Hypothalamus (tissue), 51 donors: ENCODE measurements at regions not wholly inside any gene's neighbourhood (a gene's known extent, or its start where the extent isn't known, plus 50 kb on each side); places are given as distances from the start of the nearest gene placed in this dataset.
A peak's percentile ranks its signal among the peaks of the same experiment; 100 is the strongest.

Source experiments
- DNase-seq, 51 donors: peaks; one replicate each; lab custom pipeline; 2025; lab: John Stamatoyannopoulos, UW

DNA sequence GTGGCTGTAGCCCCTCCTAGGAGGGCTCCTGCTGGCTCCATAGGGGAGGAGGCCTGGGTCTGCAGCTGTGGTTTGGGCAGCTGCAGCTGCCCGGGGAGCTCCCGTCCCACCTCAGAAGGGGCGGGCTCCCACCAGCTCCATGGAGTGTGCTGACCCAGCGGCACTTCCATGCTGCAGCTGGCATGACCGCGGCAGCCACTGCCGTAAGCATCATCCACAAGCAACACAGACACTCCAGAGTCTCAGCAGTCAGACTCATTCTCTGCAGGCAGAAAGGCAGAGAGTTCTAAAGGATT lies 660.1 kb upstream of the RAB6C start:
- DNase-seq = no peak

DNA sequence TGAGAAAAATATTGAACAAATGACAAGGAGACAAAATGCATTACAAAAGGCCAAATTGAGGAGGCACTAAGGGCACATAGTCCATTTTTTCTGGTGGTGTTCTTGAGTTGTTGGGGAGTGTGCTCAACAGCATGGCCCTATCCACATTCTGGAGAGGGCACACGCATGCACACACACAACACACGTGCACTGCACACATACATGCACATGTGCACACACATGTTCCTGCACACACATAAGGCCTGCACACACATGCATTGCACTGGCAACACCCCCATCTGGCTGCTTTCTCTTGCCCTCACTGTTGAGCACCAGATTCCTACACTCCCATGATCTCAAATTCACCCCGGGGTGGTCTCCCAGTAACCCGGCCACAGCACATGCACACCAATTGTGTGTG lies 659.2 kb upstream of the RAB6C start:
- DNase-seq = no peak

DNA sequence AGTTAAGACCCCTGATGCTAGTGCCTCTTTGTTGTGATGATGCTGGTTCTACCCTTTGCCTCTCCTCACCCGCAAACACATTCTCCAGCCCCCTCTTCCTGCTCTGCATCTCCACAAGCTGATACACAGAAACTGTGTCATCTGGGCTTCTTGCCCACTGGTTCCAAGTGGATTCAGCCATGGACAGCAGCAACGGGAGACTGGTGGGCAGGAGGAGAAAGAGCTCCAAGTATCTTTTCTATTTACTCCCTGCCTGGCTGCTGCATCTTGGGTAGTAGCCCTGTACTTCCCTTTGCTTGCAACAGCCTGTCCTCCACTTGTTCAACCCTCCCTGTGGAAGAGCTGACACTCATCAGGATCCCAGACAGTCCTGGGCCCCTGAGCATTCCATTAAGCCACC lies 655.1 kb upstream of the RAB6C start:
- DNase-seq = no peak

DNA sequence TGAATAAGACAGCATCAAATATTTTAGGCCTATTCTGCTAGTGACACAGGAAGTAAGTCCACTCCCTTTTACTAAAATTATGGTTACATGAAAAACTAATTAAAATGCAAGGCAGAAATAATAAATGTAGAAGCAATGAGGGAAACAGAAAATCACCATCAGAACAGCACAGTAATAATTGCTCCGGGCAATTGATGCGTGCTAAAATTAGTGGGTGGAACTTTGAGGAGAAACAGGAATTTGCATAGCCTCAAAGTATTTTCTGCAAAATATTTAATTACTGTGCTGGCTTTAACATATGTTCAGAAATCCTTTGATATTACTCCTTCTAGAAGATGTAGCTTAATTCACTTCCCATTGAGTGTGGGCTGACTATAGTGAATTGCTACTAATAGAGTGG lies 654.3 kb upstream of the RAB6C start:
- DNase-seq = no peak

DNA sequence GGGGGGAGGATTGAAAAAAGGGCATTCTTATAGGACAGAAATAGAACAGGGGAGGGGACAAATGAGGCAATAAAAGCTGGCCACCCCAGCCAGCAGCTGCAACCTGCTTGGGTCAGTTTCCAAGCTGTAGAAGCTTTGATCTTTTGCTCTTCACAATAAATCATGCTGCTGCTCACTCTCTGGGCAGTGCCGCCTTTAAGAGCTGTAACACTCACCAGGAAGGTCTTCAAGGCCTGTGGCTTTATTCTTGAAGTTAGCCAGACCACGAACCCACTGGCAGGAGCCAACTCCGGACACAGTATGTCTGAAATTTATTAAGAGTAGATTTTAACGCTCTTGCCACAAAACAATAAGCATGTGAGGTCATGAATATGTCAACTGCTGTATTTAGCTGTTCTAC lies 649.9 kb upstream of the RAB6C start:
- DNase-seq = no peak

DNA sequence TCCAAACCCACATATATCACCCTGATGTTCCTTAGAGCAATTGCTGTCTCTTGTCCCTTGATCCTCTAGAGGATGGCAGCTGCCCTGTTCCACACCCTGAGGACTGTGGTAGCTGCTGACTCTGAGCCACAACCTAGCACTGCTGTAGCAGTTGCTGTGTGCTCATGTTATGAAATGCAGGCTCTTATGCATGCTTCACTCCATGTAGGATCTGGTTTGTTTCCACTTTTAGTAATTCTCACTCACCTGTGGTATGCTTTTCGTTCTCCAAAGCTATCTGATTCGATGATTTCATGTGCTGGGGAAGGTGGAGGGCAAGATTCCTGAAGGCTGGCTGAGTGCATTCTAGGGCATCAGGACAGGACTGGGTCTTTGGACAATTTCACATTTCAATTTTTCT lies 649.0 kb upstream of the RAB6C start:
- no peak for DNase-seq

DNA sequence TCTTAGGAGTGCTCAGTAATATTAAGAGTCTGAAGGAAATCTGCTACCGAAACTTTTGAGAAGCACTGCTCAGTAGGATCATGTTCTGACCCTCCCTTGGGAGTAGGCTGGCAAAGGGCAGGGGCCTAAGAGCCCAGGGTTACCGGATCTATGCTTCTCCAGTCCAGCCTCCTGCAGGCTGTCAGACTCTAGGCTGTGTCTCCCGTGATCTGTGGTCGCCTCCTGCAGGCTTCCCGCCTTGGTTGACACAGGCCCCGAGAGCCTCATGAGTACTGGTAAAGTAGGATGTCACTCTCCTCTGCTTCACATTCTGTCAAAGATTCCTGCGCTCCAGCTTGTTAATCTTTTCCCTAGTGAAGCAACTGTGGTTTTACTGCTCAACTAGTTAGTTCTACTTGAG lies 647.8 kb upstream of the RAB6C start:
- DNase-seq = no peak

DNA sequence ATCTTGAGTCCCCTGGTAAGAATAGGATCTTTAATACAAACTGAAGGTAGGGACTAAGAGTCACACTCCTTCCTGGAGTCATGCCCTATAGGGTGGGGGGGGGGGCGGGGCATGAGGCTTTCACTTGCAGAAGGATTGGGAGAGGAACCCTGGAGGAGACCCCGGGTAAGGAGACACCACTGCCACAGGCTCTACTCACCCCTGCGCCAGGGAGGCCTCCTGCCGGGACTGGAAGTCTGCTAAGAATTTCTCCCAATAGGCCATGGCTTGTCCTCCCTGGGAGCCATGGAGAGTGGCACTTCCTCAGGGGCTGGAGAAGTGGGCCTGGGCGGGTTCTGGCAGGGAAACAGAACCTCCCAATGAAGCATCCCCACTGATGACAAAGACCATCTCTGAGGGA lies 645.3 kb upstream of the RAB6C start:
- DNase-seq = no peak

DNA sequence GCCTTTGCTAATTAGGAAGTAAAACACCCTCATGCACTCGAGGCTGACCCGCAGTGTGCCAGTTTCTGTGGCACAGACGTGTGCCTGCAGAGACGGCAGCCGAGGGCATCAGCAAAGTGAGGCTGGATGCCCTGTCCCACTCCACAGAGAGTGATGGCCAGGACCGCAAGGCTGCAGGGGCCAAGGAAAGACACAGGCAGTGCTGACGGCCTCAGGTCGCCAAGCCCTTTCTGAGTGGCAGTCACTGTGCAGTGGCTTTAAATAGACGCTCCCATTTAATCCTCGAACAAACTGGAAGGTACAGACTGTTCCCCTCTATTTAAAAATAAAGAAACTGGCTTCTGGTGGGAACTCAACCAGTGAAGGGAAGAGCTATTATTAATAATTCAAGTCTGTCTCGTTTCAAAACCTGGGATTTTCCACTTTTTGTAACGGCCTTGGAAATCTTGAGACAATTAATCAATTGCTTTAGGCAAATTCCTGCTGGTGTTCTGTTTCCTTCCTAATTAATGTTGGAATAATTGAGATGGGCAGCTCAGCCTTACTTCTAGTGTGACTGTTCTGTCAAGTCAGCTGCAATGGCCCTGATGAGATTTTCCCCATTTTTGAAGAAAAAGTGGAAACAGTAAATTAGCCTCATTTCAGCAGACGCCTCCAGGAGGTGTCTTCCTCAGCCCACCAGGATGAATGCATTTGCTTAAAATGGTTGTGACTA lies 644.6 kb upstream of the RAB6C start:
- peak in 1 of 51 donors; percentile 3 for DNase-seq

DNA sequence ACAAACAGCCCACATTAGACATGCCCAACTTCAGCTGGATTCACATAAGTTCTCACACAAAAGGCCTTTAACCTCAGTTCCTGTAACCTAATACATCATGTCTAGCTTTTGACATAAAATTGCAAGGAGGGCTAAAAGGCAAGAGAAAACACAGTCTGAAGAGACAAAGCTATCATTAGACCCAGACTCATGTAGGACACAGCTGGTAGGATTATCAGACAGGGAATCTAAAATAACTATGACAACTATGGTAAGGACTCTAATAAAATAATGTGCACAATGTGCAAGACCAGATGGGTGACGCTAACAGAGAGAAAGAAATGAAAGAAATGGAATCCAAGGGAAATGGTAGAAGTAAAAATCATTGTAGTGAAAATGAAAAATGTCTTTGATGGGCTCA lies 643.2 kb upstream of the RAB6C start:
- DNase-seq = no peak

DNA sequence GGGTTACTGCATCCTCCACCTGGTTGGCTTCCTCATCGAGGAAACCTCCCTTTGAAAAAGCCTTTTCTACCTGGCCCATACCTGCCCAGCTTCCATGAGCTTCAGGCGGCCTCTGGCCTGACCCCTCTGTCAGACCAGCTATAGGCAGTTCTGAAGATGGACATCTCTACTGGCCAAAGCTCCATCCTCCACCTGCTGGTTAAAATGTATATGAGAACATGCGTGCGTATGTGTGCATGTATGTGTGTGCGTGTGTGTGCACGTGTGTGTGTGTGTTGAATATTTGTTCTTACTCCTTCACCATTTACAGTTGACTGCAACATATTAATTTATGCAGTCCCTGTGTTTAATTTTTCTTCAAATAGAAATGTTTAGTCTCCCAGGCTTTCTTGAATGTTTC lies 642.4 kb upstream of the RAB6C start:
- DNase-seq = no peak

DNA sequence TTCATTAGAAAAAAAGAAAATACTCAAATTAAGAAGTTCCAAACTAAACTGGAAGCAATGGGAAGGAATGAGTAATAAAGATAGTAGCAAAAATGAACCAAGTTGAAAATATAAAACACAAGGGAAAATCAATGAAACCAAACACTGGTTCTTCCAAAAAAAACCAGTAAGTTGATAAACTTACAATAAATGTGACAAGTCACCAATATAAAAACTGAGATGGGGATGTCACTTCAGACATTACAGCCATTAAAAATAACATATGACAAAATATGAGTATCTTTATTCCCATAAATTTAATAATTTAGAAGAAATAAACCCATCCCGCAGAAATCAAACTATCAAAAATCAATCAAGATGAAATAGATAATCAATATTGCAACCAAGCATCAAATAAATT lies 633.9 kb upstream of the RAB6C start:
- no peak for DNase-seq

DNA sequence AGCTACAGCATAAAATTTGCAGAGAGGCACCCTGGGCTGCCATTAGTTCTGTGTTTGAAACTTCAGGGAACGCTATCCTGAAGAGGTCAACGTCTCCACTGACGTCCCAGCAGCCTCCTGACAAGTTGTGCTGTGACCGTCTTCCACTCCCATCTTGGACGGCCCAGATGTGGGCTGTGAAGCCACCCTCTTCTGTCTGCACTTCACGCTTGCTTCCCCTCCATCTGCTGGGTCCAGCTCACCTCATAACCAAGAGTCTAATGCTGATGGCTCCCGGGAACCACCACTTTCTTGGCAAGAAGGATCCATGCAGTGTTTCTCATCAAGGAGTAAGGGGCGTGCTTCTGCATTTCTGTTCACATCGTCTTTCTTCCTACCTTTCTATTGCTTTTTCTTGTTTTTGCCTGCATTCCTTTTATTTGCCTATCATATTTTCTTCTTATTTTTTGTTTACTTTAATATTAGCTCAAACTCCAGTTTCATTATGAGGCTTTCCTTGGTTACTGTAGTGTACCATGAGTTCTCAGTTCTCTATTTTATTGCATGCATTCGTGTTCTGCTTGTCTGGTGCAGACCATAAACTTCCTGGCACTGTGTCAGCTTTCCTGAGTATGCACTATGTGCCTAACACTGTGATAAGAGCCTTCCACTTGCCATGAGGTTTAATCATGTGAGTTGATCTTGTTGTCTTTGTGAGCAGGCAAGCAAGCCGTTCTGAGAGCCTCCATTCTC lies 631.8 kb upstream of the RAB6C start:
- DNase-seq = peak in 10 of 51 donors; percentile 4 to 35 (median 8)

DNA sequence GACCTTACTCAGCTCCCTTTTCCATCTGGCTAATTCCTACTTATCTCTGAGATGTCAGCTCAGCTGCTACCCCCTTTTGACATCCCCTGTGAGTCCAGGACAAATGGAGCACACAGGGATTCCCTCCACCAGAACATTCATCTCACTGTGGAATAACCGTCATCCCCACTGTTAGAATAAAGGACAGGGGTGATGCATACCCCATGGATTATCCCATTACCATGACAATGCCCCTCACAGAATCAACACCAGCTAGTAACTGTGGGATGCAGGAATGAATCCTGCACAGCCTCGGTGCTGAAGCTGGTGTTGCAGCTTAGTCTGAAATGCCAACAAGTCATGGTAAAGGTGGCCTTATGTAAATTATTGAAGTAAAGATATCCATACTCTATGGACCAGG lies 624.8 kb upstream of the RAB6C start:
- no peak for DNase-seq

DNA sequence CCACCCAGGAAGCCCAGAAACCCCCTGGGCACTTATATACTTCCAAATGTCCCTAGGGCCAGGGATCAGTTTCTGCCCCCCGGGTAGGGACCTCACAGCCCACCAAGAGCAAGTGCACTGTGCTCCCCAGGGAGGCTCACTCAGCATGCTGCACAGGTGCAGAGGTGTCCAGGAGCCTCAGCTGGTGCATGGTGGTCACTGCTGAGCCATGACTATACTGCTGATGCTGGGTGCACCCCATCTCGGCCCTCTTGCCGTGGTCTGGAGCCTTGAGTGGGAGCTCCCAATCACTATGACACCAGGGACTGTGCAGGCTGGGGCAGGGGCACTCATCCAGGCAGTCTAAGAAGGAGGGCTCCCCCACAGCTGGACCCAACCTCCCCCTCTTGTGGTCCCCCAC lies 617.8 kb upstream of the RAB6C start:
- DNase-seq = no peak

DNA sequence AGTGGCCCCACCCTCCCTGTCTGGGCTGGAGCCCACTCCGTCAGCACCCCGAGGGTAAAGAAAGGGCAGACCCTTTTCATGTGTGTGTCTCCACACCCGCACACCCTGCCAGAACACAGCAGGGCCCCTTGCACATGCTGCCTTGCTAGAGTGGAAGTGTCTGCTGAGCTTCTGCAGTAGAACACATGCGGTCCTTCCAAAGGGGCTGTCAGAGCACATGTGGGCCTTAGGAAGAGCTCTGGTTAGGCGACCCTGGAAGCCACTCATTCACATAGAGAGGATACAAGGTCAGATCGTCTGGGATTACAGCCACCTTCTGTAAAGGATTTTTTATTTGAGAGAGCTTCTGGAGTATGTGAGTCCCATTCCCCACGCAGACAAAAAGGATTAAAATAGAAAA lies 613.2 kb upstream of the RAB6C start:
- no peak for DNase-seq

DNA sequence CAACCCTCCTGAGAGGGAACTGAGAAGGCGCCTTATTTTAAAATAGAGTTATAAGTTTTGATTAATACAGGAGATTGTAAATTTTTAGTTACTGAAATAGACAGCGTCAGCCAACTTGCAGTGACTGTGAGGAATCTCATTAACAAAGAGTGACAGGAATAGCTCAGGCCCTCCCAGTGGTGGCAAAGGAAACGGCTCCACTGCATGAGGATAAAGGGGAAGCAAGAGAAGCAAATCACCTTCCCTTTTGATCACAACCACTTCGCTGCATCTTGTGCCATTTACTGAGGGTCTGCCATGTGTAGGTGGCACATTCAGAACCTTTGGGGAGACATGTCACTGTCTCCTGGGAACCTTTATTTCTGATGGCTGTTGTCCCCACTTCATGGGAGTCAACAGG lies 612.4 kb upstream of the RAB6C start:
- no peak for DNase-seq

DNA sequence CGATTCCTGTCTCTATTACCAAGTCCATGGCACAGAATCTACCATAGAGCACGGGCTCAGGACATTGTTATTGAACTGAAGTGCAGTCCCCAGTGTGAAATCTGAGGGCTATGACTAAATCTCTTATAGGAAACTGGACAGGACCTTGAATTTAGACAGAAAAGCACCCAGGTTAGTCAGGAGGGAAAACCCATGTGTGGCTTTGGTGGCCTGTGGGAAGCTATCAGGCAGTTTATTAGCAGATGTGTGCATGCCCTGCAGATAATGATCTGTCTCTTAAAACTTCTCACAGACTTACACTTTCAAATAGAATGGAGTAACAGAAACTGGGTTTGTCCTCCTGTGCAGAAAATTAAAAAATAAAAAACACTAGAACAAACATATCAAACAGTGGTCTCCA lies 610.0 kb upstream of the RAB6C start:
- no peak for DNase-seq

DNA sequence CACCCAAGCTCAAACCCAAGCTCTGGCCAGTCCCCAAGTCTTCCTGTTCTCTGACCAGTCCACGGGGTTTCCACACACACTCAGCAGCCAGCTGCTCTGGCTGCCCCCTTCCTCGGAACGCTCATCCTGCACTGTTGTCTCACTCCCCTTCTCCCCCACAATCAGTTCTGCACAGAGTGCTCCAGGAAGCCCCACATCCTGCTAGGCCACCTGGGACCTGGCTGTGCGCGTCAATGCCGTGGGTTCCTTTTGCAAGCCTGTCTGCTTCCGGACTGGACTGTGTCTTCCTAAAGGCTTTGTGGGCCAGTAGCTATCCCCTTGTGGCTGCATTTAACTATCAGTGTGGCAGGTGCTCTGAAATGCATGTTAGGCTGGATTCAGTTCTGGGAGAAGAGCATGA lies 605.0 kb upstream of the RAB6C start:
- no peak for DNase-seq

DNA sequence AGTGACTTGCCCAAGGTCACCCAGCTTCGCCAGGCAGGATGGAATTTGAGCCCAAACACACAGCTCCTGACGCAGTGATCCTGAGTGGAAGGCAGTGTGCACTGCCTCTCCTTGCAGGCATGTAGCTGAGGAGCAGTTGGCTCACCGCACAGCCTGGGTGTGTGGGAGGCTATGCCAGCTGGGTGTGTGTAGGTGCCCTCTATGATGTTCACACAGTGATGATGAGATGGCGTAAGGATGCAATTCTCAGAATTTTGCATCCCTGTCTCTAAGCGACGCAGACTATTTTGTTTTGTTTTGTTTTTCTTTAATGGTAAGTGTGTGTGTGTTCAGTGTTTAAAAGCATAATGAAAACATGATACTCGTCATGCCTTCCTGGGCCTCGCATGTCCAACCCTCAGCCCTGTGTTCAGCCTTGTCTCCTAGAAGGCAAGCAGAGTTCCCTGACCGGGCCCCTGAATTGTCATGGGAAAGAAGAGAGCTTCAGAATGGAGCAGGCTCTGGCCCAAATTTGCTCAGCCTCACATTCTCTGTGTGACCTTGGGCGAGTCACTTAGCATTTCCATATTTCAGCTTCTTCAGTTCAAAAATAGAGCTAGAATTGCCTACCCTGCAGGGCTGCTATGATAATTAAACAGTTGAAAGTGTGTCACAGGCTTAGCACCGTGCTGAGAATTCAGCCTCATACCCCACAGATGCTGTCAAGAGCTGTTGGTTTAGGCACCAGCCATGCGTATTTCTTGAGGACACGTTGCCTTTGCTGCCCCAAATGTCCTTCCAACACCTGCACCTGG lies 603.6 kb upstream of the RAB6C start:
- DNase-seq = peak in 1 of 51 donors; percentile 21

DNA sequence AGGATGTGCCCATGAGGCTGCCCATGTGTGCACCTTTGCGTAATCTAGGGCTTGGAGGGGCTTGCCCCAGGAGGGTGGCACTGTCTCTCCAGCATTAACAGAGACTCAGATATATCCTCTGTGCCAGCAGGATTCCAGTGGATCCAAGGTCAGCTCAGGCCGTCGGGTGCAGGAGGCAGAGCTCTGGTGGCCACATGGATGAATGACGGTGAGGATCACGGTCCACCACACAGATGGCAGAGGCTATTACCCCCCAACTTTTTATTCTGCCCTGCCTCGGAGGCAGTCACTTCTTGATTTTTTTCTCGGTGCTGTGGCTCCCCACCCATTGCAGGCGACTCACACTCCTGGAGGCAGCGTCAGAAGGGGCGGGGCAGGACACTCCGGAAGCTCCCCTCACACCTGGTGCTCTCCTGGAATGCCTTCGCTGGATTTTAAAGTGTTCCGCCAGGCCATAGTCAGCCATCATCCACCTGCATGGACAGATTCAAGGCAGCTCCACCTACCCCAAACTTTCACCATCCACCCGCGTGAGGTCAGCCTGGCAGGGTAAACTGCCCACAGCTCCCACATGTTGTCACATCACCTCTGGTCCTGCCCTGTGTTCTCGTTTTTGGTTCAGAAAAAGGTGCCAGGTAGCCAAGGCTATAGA lies 602.9 kb upstream of the RAB6C start:
- DNase-seq = no peak

DNA sequence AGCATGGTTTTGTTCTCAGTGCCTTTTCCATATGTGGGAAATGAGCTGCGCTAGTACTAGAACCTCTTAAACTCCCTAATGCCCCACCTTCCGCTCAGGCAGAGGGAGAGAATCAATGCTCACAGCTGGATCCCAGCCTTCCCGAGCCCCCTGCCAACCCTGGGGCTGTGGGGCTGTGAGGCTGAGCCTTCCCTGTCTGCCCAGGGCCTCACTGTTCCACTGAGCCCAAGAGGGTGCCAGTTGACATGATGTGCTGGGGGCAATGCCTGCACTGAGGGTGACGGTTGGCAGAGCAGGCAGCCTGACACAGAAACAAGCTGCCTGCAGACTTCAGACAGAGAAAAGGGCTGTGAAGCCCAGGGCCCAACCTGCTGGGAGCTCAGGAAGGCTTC lies 602.4 kb upstream of the RAB6C start:
- DNase-seq = no peak
